ENCODE measurements at regions not wholly inside any gene's neighbourhood (a gene's known extent, or its start where the extent isn't known, plus 50 kb on each side); places are given as distances from the start of the nearest gene placed in this dataset.

DNA sequence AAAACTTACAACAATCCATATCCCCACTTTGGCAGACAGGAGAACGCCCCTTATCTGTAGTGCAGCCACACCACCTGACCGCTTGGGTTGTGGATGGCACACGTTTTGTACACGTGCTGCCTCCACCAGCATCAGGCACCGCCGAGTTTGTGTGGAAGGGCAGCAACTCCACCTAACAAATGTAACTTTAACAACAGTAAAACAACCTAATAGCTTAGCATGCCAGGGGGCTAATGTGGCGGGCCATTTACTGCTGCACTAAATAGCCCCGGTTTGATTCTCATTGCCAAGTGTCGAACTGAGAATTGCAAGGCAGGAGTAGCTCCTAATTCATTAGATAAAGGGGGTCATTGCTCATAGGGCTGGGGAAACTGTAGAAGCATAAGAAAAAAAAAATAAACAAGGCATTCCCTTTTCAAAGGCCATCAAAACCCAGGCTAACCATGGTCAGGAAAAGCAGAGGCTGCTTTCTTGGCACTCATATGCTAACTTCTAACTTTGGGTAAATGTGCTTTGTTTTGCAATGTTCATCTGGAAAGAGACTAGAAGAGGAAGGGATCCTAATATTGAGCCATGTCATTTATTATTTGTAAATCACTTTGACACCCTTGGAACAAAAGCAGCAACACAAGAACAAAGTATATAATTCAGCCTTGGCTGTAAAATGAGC is 279.7 kb upstream of the SOX5 start:
- TF ChIP-seq CTCF (IDR thresholded peaks at IDR 0.05; ENCODE audit: insufficient read depth, low read depth, low read length) (no peak), EZH2 (IDR thresholded peaks at IDR 0.05; ENCODE audit: insufficient read depth, low read length) (no peak)
